Smooth muscle cell of the brain vasculature (primary cell): ENCODE measurements at regions not wholly inside any gene's neighbourhood (a gene's known extent, or its start where the extent isn't known, plus 50 kb on each side); places are given as distances from the start of the nearest gene placed in this dataset.

ENCODE experiments used
- DNase-seq: peaks from one replicate; pipeline ENCODE4 v3.0.0-alpha.2; 2012; ENCODE audit warnings: low read depth, low spot score

DNA sequence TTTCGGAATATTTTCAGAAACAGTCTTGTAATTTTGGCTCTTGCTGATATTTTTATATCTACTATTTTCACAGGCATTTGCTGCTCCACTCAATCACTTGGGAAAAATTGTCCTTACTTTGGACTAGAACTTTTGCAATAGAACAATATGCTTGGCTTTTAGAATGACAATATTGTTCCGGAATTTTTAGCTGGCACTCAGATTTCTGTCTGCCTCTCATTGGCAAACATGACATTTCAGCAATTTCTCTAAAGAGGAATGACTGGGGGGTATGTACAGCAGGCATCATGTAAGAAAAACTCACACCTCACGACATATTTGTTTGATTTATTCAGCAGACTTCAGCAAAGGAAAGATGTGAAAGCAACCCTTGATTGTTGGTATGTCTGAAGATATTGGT, 243.6 kb upstream of the GPRIN3 start:
- DNase-seq, result no peak

GRCh38 chr4:89549907-89550306, 242.3 kb upstream of the GPRIN3 start:
- DNase-seq, result no peak

- no peak for DNase-seq
Observed at GRCh38 chr4:89545315-89545714, 237.7 kb upstream of the GPRIN3 start.

DNA sequence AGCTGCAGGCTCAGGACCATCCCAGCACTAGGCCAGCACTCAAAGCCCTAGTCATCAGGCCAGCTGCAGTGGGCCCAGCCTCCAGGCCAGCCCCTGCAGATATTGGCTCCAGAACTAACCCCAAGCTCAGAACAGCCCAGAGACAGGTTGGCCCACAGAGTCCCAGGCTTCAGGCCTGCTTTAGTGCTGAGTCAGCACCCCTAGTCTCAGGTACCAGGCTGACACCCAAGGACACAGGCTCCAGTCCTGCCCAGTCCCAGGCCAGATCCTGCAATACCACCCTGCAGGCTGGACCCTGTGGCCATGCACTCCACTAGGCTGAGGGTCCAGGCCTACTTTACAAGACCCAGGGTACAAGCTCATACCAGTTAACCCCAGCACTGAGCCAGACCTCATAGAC, 234.4 kb upstream of the GPRIN3 start:
- DNase-seq, result no peak

- no peak for DNase-seq
Observed at GRCh38 chr4:89539797-89540711, 232.5 kb upstream of the GPRIN3 start.

- DNase-seq, result no peak
Observed at GRCh38 chr4:89539374-89539773, 231.8 kb upstream of the GPRIN3 start.

- no peak for DNase-seq
Observed at GRCh38 chr4:89538886-89539285, 231.3 kb upstream of the GPRIN3 start.

- DNase-seq, result no peak
Observed at GRCh38 chr4:89538171-89538570, 230.6 kb upstream of the GPRIN3 start.

DNA sequence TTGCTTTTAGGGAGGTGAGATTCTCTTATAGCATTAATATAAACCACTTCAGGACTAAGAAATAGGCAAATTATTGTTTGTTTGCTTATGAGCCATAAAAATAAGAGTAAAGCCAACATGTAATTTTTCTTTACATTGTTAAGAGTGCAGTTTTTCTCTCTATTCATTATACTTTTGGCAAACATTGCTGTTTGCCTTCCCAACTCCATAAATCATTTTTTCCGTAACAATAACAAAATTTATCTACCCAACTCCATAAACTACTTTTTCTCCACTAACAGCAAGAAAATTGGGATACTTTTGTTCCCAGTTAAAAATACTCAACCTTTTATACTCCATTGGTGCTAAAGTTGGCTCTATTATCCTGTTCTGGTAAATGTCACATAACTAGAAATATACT, 229.7 kb upstream of the GPRIN3 start:
- no peak for DNase-seq

DNA sequence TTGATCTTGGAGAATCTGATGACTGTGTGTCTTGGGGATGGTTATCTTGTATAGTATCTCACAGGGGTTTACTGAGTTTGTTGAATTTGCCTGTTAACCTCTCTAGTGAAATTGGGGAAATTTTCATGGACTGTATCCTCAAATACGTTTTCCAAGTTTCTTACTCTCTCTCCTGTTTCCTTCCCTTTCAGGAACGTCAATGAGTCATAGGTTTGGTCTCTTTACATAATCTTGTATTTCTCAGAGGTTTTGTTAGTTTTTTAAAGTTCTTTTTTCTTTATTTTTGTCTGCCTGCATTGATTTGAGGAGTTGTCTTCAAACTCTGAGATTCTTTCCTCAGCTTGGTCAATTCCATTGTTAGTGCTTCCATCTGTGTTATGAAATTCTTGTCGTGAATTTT, 227.7 kb upstream of the GPRIN3 start:
- no peak for DNase-seq

DNA sequence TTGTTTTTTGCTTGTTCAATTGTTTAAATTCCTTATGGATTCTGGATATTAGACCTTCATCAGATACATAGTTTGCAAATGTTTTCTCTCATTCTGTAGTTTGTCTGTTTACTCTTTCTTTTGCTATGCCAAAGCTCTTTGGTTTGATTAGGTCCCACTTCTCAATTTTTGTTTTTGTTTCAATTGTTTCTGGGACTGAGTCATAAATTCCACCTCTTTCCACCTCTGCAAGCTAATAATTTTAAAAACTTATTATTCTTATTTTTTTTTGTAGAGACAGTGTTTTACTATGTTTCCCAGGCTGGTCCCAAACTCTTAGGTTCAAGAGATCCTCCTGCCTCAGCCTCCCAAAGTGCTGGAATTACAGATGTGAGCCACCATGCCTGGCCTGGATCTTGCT, 226.8 kb upstream of the GPRIN3 start:
- DNase-seq, result no peak

DNA sequence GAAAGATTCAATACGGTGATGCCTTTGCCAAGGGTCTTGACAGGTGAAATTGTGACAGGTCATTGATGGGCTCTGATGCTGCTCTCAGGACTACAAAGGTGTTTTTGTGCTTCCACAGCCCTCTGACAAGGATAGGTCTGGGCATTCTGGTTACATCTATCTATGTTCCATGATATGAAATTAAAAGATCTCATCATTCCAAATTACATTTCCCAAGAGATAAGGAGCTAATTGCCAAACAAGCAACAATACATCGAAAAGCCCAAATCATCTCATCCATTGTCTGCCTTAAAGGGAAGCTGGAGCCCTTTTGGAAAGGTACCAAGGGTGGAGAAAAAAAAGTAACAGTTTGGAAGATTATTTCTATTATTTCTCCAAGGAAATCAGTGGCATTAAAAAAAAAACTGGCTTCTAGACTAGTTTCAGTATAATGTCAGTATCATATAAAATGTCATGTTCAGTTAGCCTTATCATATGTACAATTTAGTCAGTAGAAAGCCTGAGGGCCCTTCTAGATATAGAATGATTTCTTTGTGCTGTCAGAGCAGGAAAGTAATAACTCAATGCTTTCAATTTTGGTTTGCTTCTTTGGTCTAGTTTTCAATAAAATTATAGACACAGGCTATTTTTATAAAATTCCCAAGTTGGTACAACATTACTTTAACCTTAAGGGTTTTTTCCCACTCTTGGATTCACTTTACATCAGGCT, 224.5 kb upstream of the GPRIN3 start:
- DNase-seq, result no peak

GRCh38 chr4:89528526-89529133, 221.0 kb upstream of the GPRIN3 start:
- no peak for DNase-seq

DNA sequence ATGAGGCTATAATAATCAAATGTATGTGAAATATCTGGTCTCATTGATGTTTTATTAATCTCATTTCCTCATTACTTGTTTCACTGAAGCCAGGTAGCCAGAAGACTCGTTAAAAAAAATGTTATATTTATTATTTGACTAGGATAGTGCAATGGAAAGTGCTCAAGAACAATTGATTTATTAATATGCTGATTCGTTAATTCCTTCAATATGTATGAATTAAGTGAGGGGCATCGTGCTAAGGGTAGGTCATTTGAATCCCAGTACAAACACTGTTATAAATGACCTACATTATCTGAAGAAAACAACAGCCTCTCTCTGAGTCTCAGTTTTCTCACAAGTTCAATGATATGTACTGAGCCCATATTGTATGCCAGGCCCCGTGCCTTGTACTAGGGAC, 214.2 kb upstream of the GPRIN3 start:
- DNase-seq, result no peak

DNA sequence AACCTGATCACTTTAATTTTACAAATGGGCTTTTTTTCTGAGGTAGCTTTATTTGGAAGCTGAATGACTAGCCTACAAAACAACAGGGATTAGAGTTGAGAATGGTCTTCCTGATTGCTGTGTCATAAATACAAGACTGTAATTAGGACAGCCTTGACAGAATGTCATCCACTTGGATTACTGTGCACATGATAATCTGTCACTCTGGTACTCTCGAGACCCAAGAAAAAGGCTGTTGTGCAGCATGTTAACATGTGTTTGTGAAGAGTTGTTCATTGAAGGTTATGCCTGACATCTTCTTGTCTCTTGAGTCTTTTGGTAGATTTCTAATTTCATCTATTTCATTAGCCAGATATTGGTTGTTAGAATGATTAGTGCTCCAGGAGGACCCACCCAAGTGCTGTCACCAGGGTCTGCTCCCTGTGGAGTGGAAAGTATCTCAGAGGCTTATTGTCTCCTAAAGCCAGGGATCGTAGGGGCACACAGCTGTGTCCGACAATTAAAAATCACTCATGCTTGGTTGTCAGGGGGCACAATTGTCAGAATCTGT, 212.2 kb upstream of the GPRIN3 start:
- no peak for DNase-seq

DNA sequence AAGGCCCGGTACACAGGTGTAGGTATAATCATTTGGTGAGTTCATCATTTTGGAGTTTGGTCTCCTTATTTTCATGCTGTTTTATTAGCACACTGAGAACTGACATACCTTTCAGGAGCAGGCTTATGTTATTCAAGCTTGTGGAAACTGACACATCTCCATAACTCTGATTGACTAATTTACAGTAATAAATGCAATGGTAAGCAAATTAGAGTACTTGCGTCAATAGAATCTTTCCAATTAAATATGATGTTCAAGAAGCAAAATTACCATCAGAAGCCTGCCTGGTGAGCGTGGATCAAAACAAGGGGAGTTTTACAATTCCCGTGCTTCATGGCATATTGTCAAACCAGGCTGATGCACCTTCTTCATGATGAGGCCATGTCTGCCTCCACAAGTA, 210.7 kb upstream of the GPRIN3 start:
- DNase-seq, result no peak

DNA sequence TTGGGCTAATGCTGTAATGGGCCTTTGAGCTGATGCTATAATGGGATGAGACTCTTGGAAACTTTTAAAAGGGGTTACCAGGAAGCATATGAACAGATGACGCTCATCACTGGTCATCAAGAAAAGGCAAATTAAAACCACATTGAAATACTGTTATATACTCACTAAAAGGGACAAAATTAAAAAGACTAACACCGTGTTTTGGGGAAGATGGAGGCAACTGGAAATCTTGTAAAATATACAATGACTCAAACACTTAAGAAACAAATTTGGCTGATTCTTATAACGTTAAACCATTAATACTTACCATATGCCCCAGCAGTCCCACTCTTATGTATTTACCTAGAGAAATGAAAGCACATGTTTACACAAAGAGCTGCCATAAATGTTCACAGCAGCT, 207.2 kb upstream of the GPRIN3 start:
- no peak for DNase-seq

- no peak for DNase-seq
Observed at GRCh38 chr4:89511776-89512175, 204.2 kb upstream of the GPRIN3 start.

- no peak for DNase-seq
Observed at GRCh38 chr4:89509708-89510281, 202.2 kb upstream of the GPRIN3 start.

DNA sequence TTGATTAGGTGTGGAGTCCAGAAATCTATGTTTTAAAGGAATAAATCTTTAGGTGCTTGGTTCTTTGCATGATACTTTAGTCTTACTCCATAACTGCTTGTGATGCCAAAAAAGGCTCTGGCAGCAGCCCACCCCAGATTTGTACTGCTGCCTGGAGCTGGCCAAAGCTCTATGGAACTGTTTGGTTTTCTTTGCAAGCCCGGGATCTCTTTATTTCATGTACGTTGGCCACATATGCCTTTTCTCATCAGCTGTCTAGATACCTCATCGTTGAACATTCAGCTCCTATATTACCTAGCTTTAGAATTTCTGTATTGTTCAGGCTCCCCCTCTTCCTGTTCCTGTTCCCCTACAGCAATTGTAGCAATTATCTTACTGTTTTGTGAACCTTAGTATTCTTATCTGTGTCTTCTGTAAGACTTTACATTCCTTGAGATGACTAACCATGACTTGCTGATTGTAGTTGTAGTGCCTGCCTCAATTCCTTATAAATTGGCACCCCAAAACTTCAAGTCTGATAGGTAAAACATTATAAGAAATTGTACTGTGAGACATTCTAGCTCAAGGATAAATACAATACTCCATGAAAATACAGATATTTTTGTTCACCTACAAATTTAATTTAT, 199.4 kb upstream of the GPRIN3 start:
- no peak for DNase-seq

DNA sequence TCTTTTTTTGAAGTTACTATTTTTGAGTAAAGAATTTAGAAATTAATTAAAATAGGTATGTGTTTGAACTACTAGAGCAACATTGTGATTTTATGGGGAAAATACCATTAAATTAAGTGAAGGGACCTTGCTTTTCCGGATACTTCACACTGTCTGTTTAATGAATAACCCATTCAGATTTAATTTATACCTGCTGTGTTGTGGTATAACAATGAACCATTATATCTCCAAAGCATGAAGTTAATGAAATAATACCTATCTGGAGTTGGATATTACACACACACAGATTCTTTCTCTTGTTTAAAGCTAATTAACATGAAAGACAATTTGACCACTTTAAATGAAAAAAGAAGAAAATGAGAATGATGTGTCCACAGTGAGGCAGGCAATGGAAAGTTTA, 195.0 kb upstream of the GPRIN3 start:
- DNase-seq, result no peak
